DND-41 (cell line): ENCODE measurements at regions not wholly inside any gene's neighbourhood (a gene's known extent, or its start where the extent isn't known, plus 50 kb on each side); places are given as distances from the start of the nearest gene placed in this dataset.

Experiments
- EZH2 ChIP-seq: IDR thresholded peaks from 3 replicates; pipeline ENCODE4 v1.6.1; 2012; ENCODE audit warnings: borderline replicate concordance, low read depth, mild to moderate bottlenecking, moderate library complexity, low read length, inconsistent platforms; ENCODE audit not compliant: severe bottlenecking
- TF ChIP-seq, protein P1 (sequence below): IDR thresholded peaks from 2 replicates; pipeline ENCODE4 v1.5.1; 2012; ENCODE audit warnings: borderline replicate concordance, low read length, moderate library complexity, mild to moderate bottlenecking; ENCODE audit not compliant: poor library complexity, severe bottlenecking; ENCODE audit errors: extremely low read depth

DNA sequence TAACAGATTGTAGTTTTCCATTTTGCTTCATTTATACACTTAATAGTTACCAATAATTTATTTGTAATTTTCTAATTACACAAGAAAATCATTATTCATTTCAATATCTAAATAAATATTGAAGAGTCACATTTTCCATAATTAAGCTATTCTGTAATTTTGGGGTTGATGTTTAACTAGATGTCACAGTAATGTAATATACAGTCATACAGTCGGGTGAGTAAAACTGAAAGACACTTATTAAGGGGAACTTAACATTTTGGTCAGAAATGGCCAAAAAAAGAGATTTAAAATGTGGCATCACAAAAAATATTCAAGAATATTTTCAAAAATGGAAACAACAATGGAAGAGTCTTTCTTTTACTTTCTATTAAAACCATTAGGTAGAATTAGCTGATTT is 1080.3 kb downstream of the ARAP2 start:
- TF ChIP-seq, protein P1, sequence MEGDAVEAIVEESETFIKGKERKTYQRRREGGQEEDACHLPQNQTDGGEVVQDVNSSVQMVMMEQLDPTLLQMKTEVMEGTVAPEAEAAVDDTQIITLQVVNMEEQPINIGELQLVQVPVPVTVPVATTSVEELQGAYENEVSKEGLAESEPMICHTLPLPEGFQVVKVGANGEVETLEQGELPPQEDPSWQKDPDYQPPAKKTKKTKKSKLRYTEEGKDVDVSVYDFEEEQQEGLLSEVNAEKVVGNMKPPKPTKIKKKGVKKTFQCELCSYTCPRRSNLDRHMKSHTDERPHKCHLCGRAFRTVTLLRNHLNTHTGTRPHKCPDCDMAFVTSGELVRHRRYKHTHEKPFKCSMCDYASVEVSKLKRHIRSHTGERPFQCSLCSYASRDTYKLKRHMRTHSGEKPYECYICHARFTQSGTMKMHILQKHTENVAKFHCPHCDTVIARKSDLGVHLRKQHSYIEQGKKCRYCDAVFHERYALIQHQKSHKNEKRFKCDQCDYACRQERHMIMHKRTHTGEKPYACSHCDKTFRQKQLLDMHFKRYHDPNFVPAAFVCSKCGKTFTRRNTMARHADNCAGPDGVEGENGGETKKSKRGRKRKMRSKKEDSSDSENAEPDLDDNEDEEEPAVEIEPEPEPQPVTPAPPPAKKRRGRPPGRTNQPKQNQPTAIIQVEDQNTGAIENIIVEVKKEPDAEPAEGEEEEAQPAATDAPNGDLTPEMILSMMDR = no peak
- no peak for TF ChIP-seq EZH2
